Upper lobe of left lung (tissue), 6 donors: ENCODE measurements at regions not wholly inside any gene's neighbourhood (a gene's known extent, or its start where the extent isn't known, plus 50 kb on each side); places are given as distances from the start of the nearest gene placed in this dataset.
"Not testable (repeated sequence)": the region's sequence is repeated elsewhere in the genome, so short reads cannot be mapped to it uniquely, and the experiment has no call there.

Experiments
- ATAC-seq, 2 donors: fragments of 200-7000 bp; cut with Tn5 transposase; one replicate each; pipeline ENCODE4 v1.9.1; 2022; ENCODE audit warnings: mild to moderate bottlenecking in 2 of 2, moderate library complexity in 2 of 2; ENCODE audit not compliant: low FRiP score in 2 of 2
- DNase-seq, 2 donors: peaks; one replicate each; pipeline ENCODE4 v3.0.0-alpha.2; 2019 to 2020
- H3K27ac ChIP-seq, 4 donors: fragments of 200-600 bp; sonication (generic); one replicate each; pipeline ENCODE4 v1.5.1; 2016 to 2019
- H3K27me3 ChIP-seq, 4 donors: fragments of 200-600 bp; sonication (generic); one replicate each; pipeline ENCODE4 v1.5.1; 2017 to 2019
- H3K36me3 ChIP-seq, 4 donors: fragments of 200-600 bp; sonication (generic); one replicate each; pipeline ENCODE4 v1.5.1; 2016 to 2019
- H3K4me1 ChIP-seq, 4 donors: fragments of 200-600 bp; sonication (generic); one replicate each; pipeline ENCODE4 v1.5.1; 2018 to 2019
- H3K4me3 ChIP-seq, 4 donors: fragments of 200-600 bp; sonication (generic); one replicate each; pipeline ENCODE4 v1.5.1; 2017 to 2019; ENCODE audit warnings: mild to moderate bottlenecking in 2 of 4, moderate library complexity in 1 of 4
- H3K9me3 ChIP-seq, 4 donors: fragments of 200-600 bp; sonication (generic); one replicate each; pipeline ENCODE4 v1.5.1; 2018 to 2019
- CTCF ChIP-seq, 6 experiments: fragments of 450-650 bp in 4 of 6; fragments of 200-600 bp in 2 of 6; sonication (generic) in 2 of 6; IDR thresholded peaks; one replicate each; pipeline ENCODE4 v1.5.1; 2016 to 2019; ENCODE audit warnings: antibody characterized with exemption in 6 of 6
- EP300 ChIP-seq, 4 donors: sonication (generic); formaldehyde crosslinking; IDR thresholded peaks; one replicate each; pipeline ENCODE4 v1.5.1; 2017; ENCODE audit warnings: antibody characterized with exemption in 4 of 4, control low read depth in 2 of 4
- POLR2A ChIP-seq, 4 donors: fragments of 450-650 bp; IDR thresholded peaks; one replicate each; pipeline ENCODE4 v1.5.1; 2016 to 2017; ENCODE audit warnings: antibody characterized with exemption in 4 of 4, mild to moderate bottlenecking in 2 of 4
- POLR2AphosphoS5 ChIP-seq, 2 donors: sonication (generic); formaldehyde crosslinking; IDR thresholded peaks; one replicate each; pipeline ENCODE4 v1.5.1; 2017; ENCODE audit warnings: antibody characterized with exemption in 2 of 2
- WGBS, 2 donors: methylation state at CpG; one replicate each; pipeline ENCODE4 v1.1.5; 2017 to 2018; 5-methylcytosine and 5-hydroxymethylcytosine counted together
- donor health status: DM: no; HTN: no; CAD: no; lungs with moderate emphysema.
- donor health status: DM: no; HTN: yes; CAD: no; lungs with severe emphysema.

- Histone ChIP-seq H3K9me3 (peaks cover 0 to 4% (median 0%) of the 10 kb centered on the region in 4 donors), H3K36me3 (no peaks in the 10 kb centered on the region), H3K27me3 (no peaks in the 10 kb centered on the region), H3K27ac (no peak overlapping the region), H3K4me1 (no peaks in the 10 kb centered on the region), H3K4me3 (no peak overlapping the region)
- TF ChIP-seq POLR2A (IDR thresholded peaks at IDR 0.05) (no peak), EP300 (IDR thresholded peaks at IDR 0.05) (no peak), POLR2AphosphoS5 (IDR thresholded peaks at IDR 0.05) (no peak), CTCF (IDR thresholded peaks at IDR 0.05) (no peak)
- 21 to 26% methylated on average over 4 of the region's 4 CpGs for WGBS, 2 donors
- DNase-seq (no peak), ATAC-seq (no peak)
Measured at GRCh38 chr21:8998946-8999681, 1522.3 kb upstream of the TPTE start.

- not testable (repeated sequence) for H3K27me3 ChIP-seq, DNase-seq, H3K4me3 ChIP-seq, H3K4me1 ChIP-seq, H3K36me3 ChIP-seq, H3K9me3 ChIP-seq, ATAC-seq, H3K27ac ChIP-seq
- 0 to 13% methylated on average over 1 of the region's 1 CpG for WGBS, 2 donors
Measured at GRCh38 chr21:9000132-9000531, 1521.3 kb upstream of the TPTE start.

GRCh38 chr21:9000671-9001070 lies 1520.7 kb upstream of the TPTE start:
- H3K4me1 ChIP-seq, H3K27ac ChIP-seq, H3K9me3 ChIP-seq, DNase-seq, H3K4me3 ChIP-seq, H3K36me3 ChIP-seq, H3K27me3 ChIP-seq, ATAC-seq: not testable (repeated sequence)
- WGBS, 2 donors = 60 to 79% methylated on average over 2 of the region's 2 CpGs

- H3K4me3 ChIP-seq, ATAC-seq, H3K9me3 ChIP-seq, H3K27me3 ChIP-seq, H3K36me3 ChIP-seq, DNase-seq, H3K4me1 ChIP-seq, H3K27ac ChIP-seq: not testable (repeated sequence)
- 52 to 61% methylated on average over 5 of the region's 5 CpGs for WGBS, 2 donors
Measured at GRCh38 chr21:9001890-9002663, 1519.3 kb upstream of the TPTE start.

- not testable (repeated sequence) for H3K4me1 ChIP-seq, H3K36me3 ChIP-seq, DNase-seq, H3K4me3 ChIP-seq, ATAC-seq, H3K9me3 ChIP-seq, H3K27me3 ChIP-seq, H3K27ac ChIP-seq
- 43 to 46% methylated on average over 7 of the region's 7 CpGs for WGBS, 2 donors
Measured at GRCh38 chr21:9003909-9004814, 1517.2 kb upstream of the TPTE start.

- H3K4me3 ChIP-seq, ATAC-seq, H3K36me3 ChIP-seq, H3K9me3 ChIP-seq, H3K4me1 ChIP-seq, H3K27me3 ChIP-seq, DNase-seq, H3K27ac ChIP-seq: not testable (repeated sequence)
- 48 to 54% methylated on average over 3 of the region's 3 CpGs for WGBS, 2 donors
Measured at GRCh38 chr21:9004815-9005518, 1516.4 kb upstream of the TPTE start.

GRCh38 chr21:9005671-9006070 lies 1515.7 kb upstream of the TPTE start:
- not testable (repeated sequence) for DNase-seq, ATAC-seq, H3K4me1 ChIP-seq, H3K9me3 ChIP-seq, H3K4me3 ChIP-seq, H3K27ac ChIP-seq, H3K36me3 ChIP-seq, H3K27me3 ChIP-seq
- 52 to 66% methylated on average over 1 of the region's 1 CpG for WGBS, 2 donors

GRCh38 chr21:9006111-9006510 lies 1515.3 kb upstream of the TPTE start:
- not testable (repeated sequence) for H3K36me3 ChIP-seq, H3K27me3 ChIP-seq, DNase-seq, H3K4me1 ChIP-seq, H3K9me3 ChIP-seq, ATAC-seq, H3K27ac ChIP-seq, H3K4me3 ChIP-seq

- H3K36me3 ChIP-seq, H3K9me3 ChIP-seq, ATAC-seq, DNase-seq, H3K4me3 ChIP-seq, H3K27me3 ChIP-seq, H3K4me1 ChIP-seq, H3K27ac ChIP-seq: not testable (repeated sequence)
- 43 to 50% methylated on average over 2 of the region's 2 CpGs for WGBS, 2 donors
Measured at GRCh38 chr21:9006553-9007323, 1514.6 kb upstream of the TPTE start.
